ENCODE measurements at regions not wholly inside any gene's neighbourhood (a gene's known extent, or its start where the extent isn't known, plus 50 kb on each side); places are given as distances from the start of the nearest gene placed in this dataset.

GRCh38 chr9:38334234-38334633, 58.3 kb upstream of the ALDH1B1 start:
- H3K27me3 ChIP-seq (ENCODE audit: control insufficient read depth in 1 of 2, insufficient read depth in 2 of 2, low read length in 2 of 2), result peaks cover 0 to under 1% of the 10 kb centered on the region in 2 experiments
- no peak overlapping the region for H3K27ac ChIP-seq (ENCODE audit: low read depth in 1 of 2, low read length in 2 of 2)
- Mint-ChIP-seq H3K9me3 (no peaks in the 10 kb centered on the region), H3K27me3 (peaks cover 10% of the 10 kb centered on the region), H3K27ac (no peak overlapping the region), H3K36me3 (ENCODE audit: low read depth) (no peaks in the 10 kb centered on the region), H3K4me3 (no peak overlapping the region), H3K4me1 (ENCODE audit: low read depth) (no peaks in the 10 kb centered on the region)
- DNase-seq, result peak in 1 of 14 experiments; percentile 1
- no peak for ATAC-seq (ENCODE audit: poor library complexity)
- TF ChIP-seq CTCF (IDR thresholded peaks at IDR 0.05), result no peak
- no peaks in the 10 kb centered on the region for H3K9me3 ChIP-seq (ENCODE audit: control insufficient read depth in 1 of 2, insufficient read depth in 1 of 2, low read length in 2 of 2)
- no peak overlapping the region for H3K4me3 ChIP-seq (ENCODE audit: low read length)
- H3K36me3 ChIP-seq (ENCODE audit: insufficient read depth, low read length), result no peaks in the 10 kb centered on the region
- intact Hi-C loops (cut with DNase I, micrococcal nuclease), result no loop called here
- POLR2A ChIA-PET, result no interaction called here
- no peaks in the 10 kb centered on the region for H3K4me1 ChIP-seq (ENCODE audit: insufficient read depth, low read length)
- CTCF ChIA-PET, result no interaction called here

GRCh38 chr9:38333047-38333446, 59.5 kb upstream of the ALDH1B1 start:
- Mint-ChIP-seq H3K9me3 (no peaks in the 10 kb centered on the region), H3K4me3 (no peak overlapping the region), H3K27ac (no peak overlapping the region), H3K36me3 (ENCODE audit: low read depth) (no peaks in the 10 kb centered on the region), H3K27me3 (peaks cover 5% of the 10 kb centered on the region), H3K4me1 (ENCODE audit: low read depth) (no peaks in the 10 kb centered on the region)
- TF ChIP-seq CTCF (IDR thresholded peaks at IDR 0.05), result no peak
- H3K4me3 ChIP-seq (ENCODE audit: low read length), result no peak overlapping the region
- CTCF ChIA-PET, result no interaction called here
- H3K9me3 ChIP-seq (ENCODE audit: control insufficient read depth in 1 of 2, insufficient read depth in 1 of 2, low read length in 2 of 2), result no peaks in the 10 kb centered on the region
- DNase-seq (no peak), ATAC-seq (ENCODE audit: poor library complexity) (no peak)
- H3K27ac ChIP-seq (ENCODE audit: low read depth in 1 of 2, low read length in 2 of 2), result no peak overlapping the region
- no peaks in the 10 kb centered on the region for H3K27me3 ChIP-seq (ENCODE audit: control insufficient read depth in 1 of 2, insufficient read depth in 2 of 2, low read length in 2 of 2)
- no peaks in the 10 kb centered on the region for H3K4me1 ChIP-seq (ENCODE audit: insufficient read depth, low read length)
- intact Hi-C loops (cut with DNase I, micrococcal nuclease), result no loop called here
- no peaks in the 10 kb centered on the region for H3K36me3 ChIP-seq (ENCODE audit: insufficient read depth, low read length)
- POLR2A ChIA-PET, result no interaction called here

- TF ChIP-seq CTCF (IDR thresholded peaks at IDR 0.05), result no peak
- peaks cover 5% of the 10 kb centered on the region for H3K27me3 Mint-ChIP-seq
- ChIA-PET CTCF (no interaction called here), POLR2A (no interaction called here)
- Histone ChIP-seq H3K9me3 (ENCODE audit: control insufficient read depth in 1 of 2, insufficient read depth in 1 of 2, low read length in 2 of 2) (no peaks in the 10 kb centered on the region), H3K27me3 (ENCODE audit: control insufficient read depth in 1 of 2, insufficient read depth in 2 of 2, low read length in 2 of 2) (no peaks in the 10 kb centered on the region), H3K4me3 (ENCODE audit: low read length) (no peak overlapping the region), H3K4me1 (ENCODE audit: insufficient read depth, low read length) (no peaks in the 10 kb centered on the region), H3K36me3 (ENCODE audit: insufficient read depth, low read length) (no peaks in the 10 kb centered on the region), H3K27ac (ENCODE audit: low read depth in 1 of 2, low read length in 2 of 2) (no peak overlapping the region)
- H3K4me1 Mint-ChIP-seq (ENCODE audit: low read depth), result no peaks in the 10 kb centered on the region
- H3K4me3 Mint-ChIP-seq, result no peak overlapping the region
- intact Hi-C loops (cut with DNase I, micrococcal nuclease), result no loop called here
- ATAC-seq (ENCODE audit: poor library complexity) (no peak), DNase-seq (no peak)
- no peak overlapping the region for H3K27ac Mint-ChIP-seq
- H3K36me3 Mint-ChIP-seq (ENCODE audit: low read depth), result no peaks in the 10 kb centered on the region
- no peaks in the 10 kb centered on the region for H3K9me3 Mint-ChIP-seq
Observed at GRCh38 chr9:38332625-38333024, 59.9 kb upstream of the ALDH1B1 start.
